ENCODE measurements at regions not wholly inside any gene's neighbourhood (a gene's known extent, or its start where the extent isn't known, plus 50 kb on each side); places are given as distances from the start of the nearest gene placed in this dataset.
A peak's percentile ranks its signal among the peaks of the same experiment; 100 is the strongest.
"Not testable (repeated sequence)": the region's sequence is repeated elsewhere in the genome, so short reads cannot be mapped to it uniquely, and the experiment has no call there.

GRCh38 chr3:153410517-153410916 lies 248.5 kb downstream of the RAP2B start:
- H3K36me3 ChIP-seq, result no peaks in the 10 kb centered on the region
- no peak overlapping the region for H3K9ac ChIP-seq
- H3K27ac ChIP-seq, result peak overlapping the region in 1 of 11 experiments; percentile 7; a peak in 2 of 22 replicates
- peak overlapping the region in 7 of 11 experiments; percentile 15 to 75 (median 29); a peak in 11 of 22 replicates for H3K4me2 ChIP-seq
- H4K20me1 ChIP-seq, result no peaks in the 10 kb centered on the region
- TF ChIP-seq Cebpa-rat (IDR thresholded peaks at IDR 0.05), result no peak
- no peaks in the 10 kb centered on the region for H3K27me3 ChIP-seq
- peaks cover 0 to 4% (median 0%) of the 10 kb centered on the region in 11 experiments; a peak in 1 of 22 replicates for H3K9me3 ChIP-seq (replicated peaks in 1 of 11)
- H3K4me3 ChIP-seq, result 0 out of 20 replicates have a peak overlapping the region, but pooled peaks of 1 of the 10 experiments have one; percentile 11
- H3K4me1 ChIP-seq, result peaks cover 0 to 16% (median 8%) of the 10 kb centered on the region in 10 experiments; a peak in 11 of 20 replicates

GRCh38 chr3:153414982-153415381 lies 253.0 kb downstream of the RAP2B start:
- Histone ChIP-seq H3K4me2 (no peak overlapping the region), H3K36me3 (no peaks in the 10 kb centered on the region), H3K4me1 (peaks cover 0 to 13% (median 8%) of the 10 kb centered on the region in 10 experiments; a peak in 11 of 20 replicates), H3K27me3 (no peaks in the 10 kb centered on the region), H3K9me3 (replicated peaks in 1 of 11) (peaks cover 17 to 24% (median 23%) of the 10 kb centered on the region in 11 experiments), H3K4me3 (no peak overlapping the region), H3K9ac (no peak overlapping the region), H3K27ac (no peak overlapping the region), H4K20me1 (no peaks in the 10 kb centered on the region)
- no peak for TF ChIP-seq Cebpa-rat (IDR thresholded peaks at IDR 0.05)

GRCh38 chr3:153422314-153422713 lies 260.3 kb downstream of the RAP2B start:
- no peak overlapping the region for H3K27ac ChIP-seq
- no peaks in the 10 kb centered on the region for H3K4me1 ChIP-seq
- no peaks in the 10 kb centered on the region for H3K27me3 ChIP-seq
- no peak overlapping the region for H3K4me2 ChIP-seq
- no peak for TF ChIP-seq Cebpa-rat (IDR thresholded peaks at IDR 0.05)
- no peaks in the 10 kb centered on the region for H4K20me1 ChIP-seq
- H3K9me3 ChIP-seq (replicated peaks in 1 of 11), result peaks cover 59 to 88% (median 69%) of the 10 kb centered on the region in 11 experiments
- no peaks in the 10 kb centered on the region for H3K36me3 ChIP-seq
- H3K9ac ChIP-seq, result no peak overlapping the region
- no peak overlapping the region for H3K4me3 ChIP-seq

- peaks cover 53 to 75% (median 59%) of the 10 kb centered on the region in 11 experiments for H3K9me3 ChIP-seq (replicated peaks in 1 of 11)
- not testable (repeated sequence) for H3K4me3 ChIP-seq, H3K9ac ChIP-seq, H3K4me1 ChIP-seq, H3K36me3 ChIP-seq, H3K27me3 ChIP-seq, H3K27ac ChIP-seq, H4K20me1 ChIP-seq, H3K4me2 ChIP-seq
Observed at GRCh38 chr3:153423820-153424219, 261.8 kb downstream of the RAP2B start.

- Histone ChIP-seq H3K4me2 (no peak overlapping the region), H4K20me1 (no peaks in the 10 kb centered on the region), H3K4me1 (peaks cover 0 to 10% (median 0%) of the 10 kb centered on the region in 10 experiments; a peak in 3 of 20 replicates), H3K4me3 (no peak overlapping the region), H3K27me3 (no peaks in the 10 kb centered on the region), H3K27ac (no peak overlapping the region), H3K9ac (no peak overlapping the region), H3K9me3 (replicated peaks in 1 of 11) (peaks cover 28 to 50% (median 34%) of the 10 kb centered on the region in 11 experiments), H3K36me3 (no peaks in the 10 kb centered on the region)
- TF ChIP-seq Cebpa-rat (IDR thresholded peaks at IDR 0.05), result no peak
Observed at GRCh38 chr3:153426344-153426743, 264.3 kb downstream of the RAP2B start.

GRCh38 chr3:153426803-153427202 lies 264.8 kb downstream of the RAP2B start:
- Histone ChIP-seq H3K4me2 (no peak overlapping the region), H3K27me3 (no peaks in the 10 kb centered on the region), H3K9me3 (replicated peaks in 1 of 11) (peaks cover 23 to 45% (median 29%) of the 10 kb centered on the region in 11 experiments), H3K27ac (no peak overlapping the region), H3K9ac (no peak overlapping the region), H4K20me1 (no peaks in the 10 kb centered on the region), H3K4me3 (no peak overlapping the region), H3K4me1 (peaks cover 0 to 12% (median 0%) of the 10 kb centered on the region in 10 experiments; a peak in 3 of 20 replicates), H3K36me3 (no peaks in the 10 kb centered on the region)
- no peak for TF ChIP-seq Cebpa-rat (IDR thresholded peaks at IDR 0.05)

GRCh38 chr3:153429821-153430220 lies 267.8 kb downstream of the RAP2B start:
- Histone ChIP-seq H3K9me3 (replicated peaks in 1 of 11) (peaks cover 0 to 15% (median 0%) of the 10 kb centered on the region in 11 experiments; a peak in 3 of 22 replicates), H3K4me3 (no peak overlapping the region), H4K20me1 (no peaks in the 10 kb centered on the region), H3K27ac (no peak overlapping the region), H3K4me1 (peaks cover 0 to 12% (median 0%) of the 10 kb centered on the region in 10 experiments; a peak in 3 of 20 replicates), H3K9ac (no peak overlapping the region), H3K4me2 (peak overlapping the region in 1 of 11 experiments; percentile 30; a peak in 1 of 22 replicates), H3K36me3 (no peaks in the 10 kb centered on the region), H3K27me3 (no peaks in the 10 kb centered on the region)
- TF ChIP-seq Cebpa-rat (IDR thresholded peaks at IDR 0.05), result no peak

GRCh38 chr3:153431076-153431475 lies 269.1 kb downstream of the RAP2B start:
- no peaks in the 10 kb centered on the region for H3K36me3 ChIP-seq
- no peak for TF ChIP-seq Cebpa-rat (IDR thresholded peaks at IDR 0.05)
- H3K27ac ChIP-seq, result peak overlapping the region in 1 of 11 experiments; percentile 14; a peak in 1 of 22 replicates
- no peaks in the 10 kb centered on the region for H3K27me3 ChIP-seq
- no peak overlapping the region for H3K9ac ChIP-seq
- peaks cover 0 to 12% (median 0%) of the 10 kb centered on the region in 10 experiments; a peak in 3 of 20 replicates for H3K4me1 ChIP-seq
- H3K4me2 ChIP-seq, result peak overlapping the region in 2 of 11 experiments; percentile 22 to 41; a peak in 2 of 22 replicates
- H4K20me1 ChIP-seq, result no peaks in the 10 kb centered on the region
- no peak overlapping the region for H3K4me3 ChIP-seq
- 0 out of 22 replicates have a peak, but pooled peaks cover 0 to 9% (median 0%) of the 10 kb centered on the region in 11 experiments for H3K9me3 ChIP-seq (replicated peaks in 1 of 11)

GRCh38 chr3:153437666-153438065 lies 275.6 kb downstream of the RAP2B start:
- H3K4me3 ChIP-seq, result no peak overlapping the region
- H3K27me3 ChIP-seq, result no peaks in the 10 kb centered on the region
- no peak overlapping the region for H3K27ac ChIP-seq
- no peaks in the 10 kb centered on the region for H3K9me3 ChIP-seq (replicated peaks in 1 of 11)
- peaks cover 0 to 23% (median 0%) of the 10 kb centered on the region in 10 experiments; a peak in 4 of 20 replicates for H3K4me1 ChIP-seq
- H3K36me3 ChIP-seq, result no peaks in the 10 kb centered on the region
- H3K4me2 ChIP-seq, result peak overlapping the region in 2 of 11 experiments; percentile 39 to 49; a peak in 4 of 22 replicates
- no peaks in the 10 kb centered on the region for H4K20me1 ChIP-seq
- no peak for TF ChIP-seq Cebpa-rat (IDR thresholded peaks at IDR 0.05)
- no peak overlapping the region for H3K9ac ChIP-seq

GRCh38 chr3:153438271-153438670 lies 276.2 kb downstream of the RAP2B start:
- no peaks in the 10 kb centered on the region for H4K20me1 ChIP-seq
- no peak overlapping the region for H3K9ac ChIP-seq
- no peak overlapping the region for H3K4me3 ChIP-seq
- no peak overlapping the region for H3K27ac ChIP-seq
- H3K27me3 ChIP-seq, result no peaks in the 10 kb centered on the region
- no peaks in the 10 kb centered on the region for H3K9me3 ChIP-seq (replicated peaks in 1 of 11)
- no peaks in the 10 kb centered on the region for H3K36me3 ChIP-seq
- H3K4me1 ChIP-seq, result peaks cover 0 to 23% (median 0%) of the 10 kb centered on the region in 10 experiments; a peak in 4 of 20 replicates
- peak overlapping the region in 2 of 11 experiments; percentile 39 to 49; a peak in 4 of 22 replicates for H3K4me2 ChIP-seq
- no peak for TF ChIP-seq Cebpa-rat (IDR thresholded peaks at IDR 0.05)

Measured in BLaER1 treated with 17β-estradiol and CSF1 and Interleukin-3, amounts not matched to agents 10 nM and 100 nM (cell line).